ENCODE measurements at regions not wholly inside any gene's neighbourhood (a gene's known extent, or its start where the extent isn't known, plus 50 kb on each side); places are given as distances from the start of the nearest gene placed in this dataset.

DNA sequence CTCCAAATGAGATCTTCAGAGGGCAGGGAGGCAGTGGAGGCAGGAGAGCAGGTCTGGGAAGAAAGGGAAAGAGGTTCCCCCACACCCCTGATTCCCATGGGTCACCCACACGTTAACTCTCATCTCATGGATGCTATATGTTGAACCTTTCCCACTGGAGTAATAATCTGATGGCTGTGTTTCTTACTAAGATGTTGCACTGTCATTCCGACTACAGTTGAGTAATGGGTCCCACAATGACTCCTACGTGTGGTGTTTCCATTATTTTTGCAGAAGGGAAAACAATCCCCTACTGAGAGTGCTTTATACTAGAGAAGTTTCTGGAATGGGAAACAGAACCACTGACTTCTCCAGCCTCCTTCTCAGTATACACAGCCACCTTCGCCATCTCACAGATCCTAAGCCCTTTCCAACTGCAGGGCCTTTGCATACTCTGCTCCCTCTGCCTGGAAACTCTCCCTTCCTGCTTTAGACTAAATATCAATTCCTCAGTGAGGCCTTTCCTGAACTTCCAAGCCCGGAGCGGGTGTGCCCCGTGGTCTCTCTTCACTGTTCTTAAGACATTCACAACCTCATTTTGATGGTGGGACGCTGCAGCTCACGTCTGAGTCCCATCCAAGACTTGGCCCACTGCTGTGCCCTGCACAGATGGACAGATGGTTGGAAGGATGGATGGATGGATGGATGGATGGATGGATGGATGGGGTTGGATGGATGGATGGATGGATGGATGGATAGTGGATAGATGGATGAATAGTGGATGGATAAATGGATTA lies 238.6 kb upstream of the PMEPA1 start:
- TF ChIP-seq POLR2A (IDR thresholded peaks at IDR 0.05; ENCODE audit: low read length) (no peak), RCOR1 (IDR thresholded peaks at IDR 0.05; ENCODE audit: low read depth, low read length) (no peak), HOXA7 (CRISPR knock-in tag; IDR thresholded peaks at IDR 0.05) (no peak), EHMT2 (IDR thresholded peaks at IDR 0.05; ENCODE audit: low read depth) (no peak)
- TF ChIP-seq, protein P1, sequence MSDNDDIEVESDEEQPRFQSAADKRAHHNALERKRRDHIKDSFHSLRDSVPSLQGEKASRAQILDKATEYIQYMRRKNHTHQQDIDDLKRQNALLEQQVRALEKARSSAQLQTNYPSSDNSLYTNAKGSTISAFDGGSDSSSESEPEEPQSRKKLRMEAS (IDR thresholded peaks at IDR 0.05), result no peak
- TF ChIP-seq, protein P2, sequence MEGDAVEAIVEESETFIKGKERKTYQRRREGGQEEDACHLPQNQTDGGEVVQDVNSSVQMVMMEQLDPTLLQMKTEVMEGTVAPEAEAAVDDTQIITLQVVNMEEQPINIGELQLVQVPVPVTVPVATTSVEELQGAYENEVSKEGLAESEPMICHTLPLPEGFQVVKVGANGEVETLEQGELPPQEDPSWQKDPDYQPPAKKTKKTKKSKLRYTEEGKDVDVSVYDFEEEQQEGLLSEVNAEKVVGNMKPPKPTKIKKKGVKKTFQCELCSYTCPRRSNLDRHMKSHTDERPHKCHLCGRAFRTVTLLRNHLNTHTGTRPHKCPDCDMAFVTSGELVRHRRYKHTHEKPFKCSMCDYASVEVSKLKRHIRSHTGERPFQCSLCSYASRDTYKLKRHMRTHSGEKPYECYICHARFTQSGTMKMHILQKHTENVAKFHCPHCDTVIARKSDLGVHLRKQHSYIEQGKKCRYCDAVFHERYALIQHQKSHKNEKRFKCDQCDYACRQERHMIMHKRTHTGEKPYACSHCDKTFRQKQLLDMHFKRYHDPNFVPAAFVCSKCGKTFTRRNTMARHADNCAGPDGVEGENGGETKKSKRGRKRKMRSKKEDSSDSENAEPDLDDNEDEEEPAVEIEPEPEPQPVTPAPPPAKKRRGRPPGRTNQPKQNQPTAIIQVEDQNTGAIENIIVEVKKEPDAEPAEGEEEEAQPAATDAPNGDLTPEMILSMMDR (IDR thresholded peaks at IDR 0.05), result no peak

Measured in A549 (cell line).